ENCODE measurements at regions not wholly inside any gene's neighbourhood (a gene's known extent, or its start where the extent isn't known, plus 50 kb on each side); places are given as distances from the start of the nearest gene placed in this dataset.

- no peak for DNase-seq (ENCODE audit: low spot score)
- no peaks in the 10 kb centered on the region for H3K36me3 Mint-ChIP-seq (ENCODE audit: low read depth)
- H3K4me1 Mint-ChIP-seq (ENCODE audit: low read depth) = no peaks in the 10 kb centered on the region
- no peaks in the 10 kb centered on the region for H3K27me3 Mint-ChIP-seq (ENCODE audit: low read depth)
- H3K9me3 Mint-ChIP-seq = no peaks in the 10 kb centered on the region
- no peak overlapping the region for H3K4me3 Mint-ChIP-seq
- H3K27ac Mint-ChIP-seq = no peak overlapping the region
Observed at GRCh38 chr16:47958726-47959125, 197.1 kb downstream of the ABCC12 start.

GRCh38 chr16:47956916-47957315 lies 198.9 kb downstream of the ABCC12 start:
- Mint-ChIP-seq H3K9me3 (no peaks in the 10 kb centered on the region), H3K27me3 (ENCODE audit: low read depth) (no peaks in the 10 kb centered on the region), H3K4me1 (ENCODE audit: low read depth) (no peaks in the 10 kb centered on the region), H3K4me3 (no peak overlapping the region), H3K27ac (no peak overlapping the region), H3K36me3 (ENCODE audit: low read depth) (no peaks in the 10 kb centered on the region)
- no peak for DNase-seq (ENCODE audit: low spot score)

- peaks cover 4% of the 10 kb centered on the region for H3K9me3 Mint-ChIP-seq
- no peak for DNase-seq (ENCODE audit: low spot score)
- H3K36me3 Mint-ChIP-seq (ENCODE audit: low read depth) = no peaks in the 10 kb centered on the region
- H3K27ac Mint-ChIP-seq = no peak overlapping the region
- no peak overlapping the region for H3K4me3 Mint-ChIP-seq
- no peaks in the 10 kb centered on the region for H3K4me1 Mint-ChIP-seq (ENCODE audit: low read depth)
- no peaks in the 10 kb centered on the region for H3K27me3 Mint-ChIP-seq (ENCODE audit: low read depth)
Observed at GRCh38 chr16:47949714-47950113, 206.1 kb downstream of the ABCC12 start.

- H3K36me3 Mint-ChIP-seq (ENCODE audit: low read depth) = no peaks in the 10 kb centered on the region
- no peaks in the 10 kb centered on the region for H3K4me1 Mint-ChIP-seq (ENCODE audit: low read depth)
- H3K27ac Mint-ChIP-seq = no peak overlapping the region
- H3K4me3 Mint-ChIP-seq = no peak overlapping the region
- no peaks in the 10 kb centered on the region for H3K27me3 Mint-ChIP-seq (ENCODE audit: low read depth)
- no peak for DNase-seq (ENCODE audit: low spot score)
- peaks cover 4% of the 10 kb centered on the region for H3K9me3 Mint-ChIP-seq
Observed at GRCh38 chr16:47949276-47949675, 206.5 kb downstream of the ABCC12 start.

GRCh38 chr16:47947723-47948122 lies 208.1 kb downstream of the ABCC12 start:
- Mint-ChIP-seq H3K36me3 (ENCODE audit: low read depth) (no peaks in the 10 kb centered on the region), H3K4me1 (ENCODE audit: low read depth) (no peaks in the 10 kb centered on the region), H3K27me3 (ENCODE audit: low read depth) (no peaks in the 10 kb centered on the region), H3K27ac (no peak overlapping the region), H3K9me3 (peaks cover 4% of the 10 kb centered on the region), H3K4me3 (no peak overlapping the region)
- no peak for DNase-seq (ENCODE audit: low spot score)

GRCh38 chr16:47946092-47946491 lies 209.7 kb downstream of the ABCC12 start:
- H3K27me3 Mint-ChIP-seq (ENCODE audit: low read depth) = no peaks in the 10 kb centered on the region
- H3K27ac Mint-ChIP-seq = no peak overlapping the region
- H3K9me3 Mint-ChIP-seq = no peaks in the 10 kb centered on the region
- no peak for DNase-seq (ENCODE audit: low spot score)
- no peaks in the 10 kb centered on the region for H3K4me1 Mint-ChIP-seq (ENCODE audit: low read depth)
- no peak overlapping the region for H3K4me3 Mint-ChIP-seq
- H3K36me3 Mint-ChIP-seq (ENCODE audit: low read depth) = no peaks in the 10 kb centered on the region

- Mint-ChIP-seq H3K36me3 (ENCODE audit: low read depth) (no peaks in the 10 kb centered on the region), H3K27ac (no peak overlapping the region), H3K27me3 (ENCODE audit: low read depth) (no peaks in the 10 kb centered on the region), H3K4me3 (no peak overlapping the region), H3K4me1 (ENCODE audit: low read depth) (no peaks in the 10 kb centered on the region), H3K9me3 (no peaks in the 10 kb centered on the region)
- no peak for DNase-seq (ENCODE audit: low spot score)
Observed at GRCh38 chr16:47944589-47944988, 211.2 kb downstream of the ABCC12 start.

- no peak for DNase-seq (ENCODE audit: low spot score)
- Mint-ChIP-seq H3K36me3 (ENCODE audit: low read depth) (no peaks in the 10 kb centered on the region), H3K9me3 (no peaks in the 10 kb centered on the region), H3K27ac (no peak overlapping the region), H3K27me3 (ENCODE audit: low read depth) (no peaks in the 10 kb centered on the region), H3K4me3 (no peak overlapping the region), H3K4me1 (ENCODE audit: low read depth) (no peaks in the 10 kb centered on the region)
Observed at GRCh38 chr16:47943235-47943634, 212.6 kb downstream of the ABCC12 start.

- no peaks in the 10 kb centered on the region for H3K4me1 Mint-ChIP-seq (ENCODE audit: low read depth)
- H3K36me3 Mint-ChIP-seq (ENCODE audit: low read depth) = no peaks in the 10 kb centered on the region
- H3K4me3 Mint-ChIP-seq = no peak overlapping the region
- no peaks in the 10 kb centered on the region for H3K9me3 Mint-ChIP-seq
- no peak overlapping the region for H3K27ac Mint-ChIP-seq
- DNase-seq (ENCODE audit: low spot score) = no peak
- H3K27me3 Mint-ChIP-seq (ENCODE audit: low read depth) = no peaks in the 10 kb centered on the region
Observed at GRCh38 chr16:47940466-47940865, 215.3 kb downstream of the ABCC12 start.

- no peak for DNase-seq (ENCODE audit: low spot score)
- H3K4me1 Mint-ChIP-seq (ENCODE audit: low read depth) = no peaks in the 10 kb centered on the region
- H3K27ac Mint-ChIP-seq = no peak overlapping the region
- no peaks in the 10 kb centered on the region for H3K9me3 Mint-ChIP-seq
- H3K36me3 Mint-ChIP-seq (ENCODE audit: low read depth) = no peaks in the 10 kb centered on the region
- no peak overlapping the region for H3K4me3 Mint-ChIP-seq
- H3K27me3 Mint-ChIP-seq (ENCODE audit: low read depth) = no peaks in the 10 kb centered on the region
Observed at GRCh38 chr16:47939680-47940079, 216.1 kb downstream of the ABCC12 start.

- no peaks in the 10 kb centered on the region for H3K9me3 Mint-ChIP-seq
- no peak for DNase-seq (ENCODE audit: low spot score)
- H3K4me1 Mint-ChIP-seq (ENCODE audit: low read depth) = no peaks in the 10 kb centered on the region
Observed at GRCh38 chr16:47938272-47938671, 217.5 kb downstream of the ABCC12 start.

GRCh38 chr16:47928008-47928407 lies 227.8 kb downstream of the ABCC12 start:
- H3K36me3 Mint-ChIP-seq (ENCODE audit: low read depth) = no peaks in the 10 kb centered on the region
- no peaks in the 10 kb centered on the region for H3K27me3 Mint-ChIP-seq (ENCODE audit: low read depth)
- DNase-seq (ENCODE audit: low spot score) = no peak
- no peaks in the 10 kb centered on the region for H3K9me3 Mint-ChIP-seq
- no peak overlapping the region for H3K27ac Mint-ChIP-seq
- no peak overlapping the region for H3K4me3 Mint-ChIP-seq
- no peaks in the 10 kb centered on the region for H3K4me1 Mint-ChIP-seq (ENCODE audit: low read depth)

More at GRCh38 chr16:47938272-47938671, 217.5 kb downstream of the ABCC12 start:
- H3K27me3 Mint-ChIP-seq (ENCODE audit: low read depth) = no peaks in the 10 kb centered on the region
- no peak overlapping the region for H3K4me3 Mint-ChIP-seq
- H3K27ac Mint-ChIP-seq = no peak overlapping the region
- no peaks in the 10 kb centered on the region for H3K36me3 Mint-ChIP-seq (ENCODE audit: low read depth)

- Mint-ChIP-seq H3K36me3 (ENCODE audit: low read depth) (no peaks in the 10 kb centered on the region), H3K27ac (no peak overlapping the region), H3K4me1 (ENCODE audit: low read depth) (no peaks in the 10 kb centered on the region), H3K4me3 (no peak overlapping the region), H3K9me3 (no peaks in the 10 kb centered on the region), H3K27me3 (ENCODE audit: low read depth) (no peaks in the 10 kb centered on the region)
- no peak for DNase-seq (ENCODE audit: low spot score)
Observed at GRCh38 chr16:47927330-47927729, 228.5 kb downstream of the ABCC12 start.

- DNase-seq (ENCODE audit: low spot score) = no peak
- Mint-ChIP-seq H3K4me3 (no peak overlapping the region), H3K27me3 (ENCODE audit: low read depth) (peaks cover 2% of the 10 kb centered on the region), H3K9me3 (no peaks in the 10 kb centered on the region), H3K4me1 (ENCODE audit: low read depth) (no peaks in the 10 kb centered on the region), H3K36me3 (ENCODE audit: low read depth) (no peaks in the 10 kb centered on the region), H3K27ac (no peak overlapping the region)
Observed at GRCh38 chr16:47925811-47926460, 229.9 kb downstream of the ABCC12 start.

GRCh38 chr16:47924950-47925349 lies 230.8 kb downstream of the ABCC12 start:
- Mint-ChIP-seq H3K4me3 (no peak overlapping the region), H3K4me1 (ENCODE audit: low read depth) (no peaks in the 10 kb centered on the region), H3K27ac (no peak overlapping the region), H3K27me3 (ENCODE audit: low read depth) (peaks cover 2% of the 10 kb centered on the region), H3K36me3 (ENCODE audit: low read depth) (no peaks in the 10 kb centered on the region), H3K9me3 (no peaks in the 10 kb centered on the region)
- DNase-seq (ENCODE audit: low spot score) = no peak
